BLaER1 (cell line): ENCODE measurements at regions not wholly inside any gene's neighbourhood (a gene's known extent, or its start where the extent isn't known, plus 50 kb on each side); places are given as distances from the start of the nearest gene placed in this dataset.
"Not testable (repeated sequence)": the region's sequence is repeated elsewhere in the genome, so short reads cannot be mapped to it uniquely, and the experiment has no call there.

ENCODE experiments used
- H3K27ac ChIP-seq: shearing (Covaris generic); formaldehyde crosslinking; 2 replicates; pipeline ENCODE4 v1.8.1; 2022
- H3K27me3 ChIP-seq: shearing (Covaris generic); formaldehyde crosslinking; 2 replicates; pipeline ENCODE4 v1.8.1; 2022
- H3K36me3 ChIP-seq: shearing (Covaris generic); formaldehyde crosslinking; 2 replicates; pipeline ENCODE4 v1.8.1; 2022
- H3K4me1 ChIP-seq: shearing (Covaris generic); formaldehyde crosslinking; 2 replicates; pipeline ENCODE4 v1.8.1; 2022
- H3K4me2 ChIP-seq: shearing (Covaris generic); formaldehyde crosslinking; 2 replicates; pipeline ENCODE4 v1.8.1; 2022
- H3K4me3 ChIP-seq: shearing (Covaris generic); formaldehyde crosslinking; 2 replicates; pipeline ENCODE4 v1.8.1; 2022
- H3K9ac ChIP-seq: shearing (Covaris generic); formaldehyde crosslinking; 2 replicates; pipeline ENCODE4 v1.8.1; 2022
- H3K9me3 ChIP-seq: shearing (Covaris generic); formaldehyde crosslinking; 2 replicates; pipeline ENCODE4 v1.8.1; 2022
- H4K20me1 ChIP-seq: shearing (Covaris generic); formaldehyde crosslinking; 2 replicates; pipeline ENCODE4 v1.8.1; 2022
- Cebpa-rat ChIP-seq: shearing (Covaris generic); IDR thresholded peaks from 2 replicates; pipeline ENCODE4 v1.8.1; 2022

- no peaks in the 10 kb centered on the region for H3K27me3 ChIP-seq
- H3K4me3 ChIP-seq: no peak overlapping the region
- no peaks in the 10 kb centered on the region for H3K36me3 ChIP-seq
- H3K4me1 ChIP-seq: no peaks in the 10 kb centered on the region
- no peaks in the 10 kb centered on the region for H3K9me3 ChIP-seq
- no peak overlapping the region for H3K4me2 ChIP-seq
- no peaks in the 10 kb centered on the region for H4K20me1 ChIP-seq
- no peak overlapping the region for H3K27ac ChIP-seq
- no peak for TF ChIP-seq Cebpa-rat
- no peak overlapping the region for H3K9ac ChIP-seq
These were observed 347.9 kb upstream of the ATP10A start for GRCh38 chr15:26210980-26211379.

- H4K20me1 ChIP-seq: no peaks in the 10 kb centered on the region
- H3K27ac ChIP-seq: no peak overlapping the region
- TF ChIP-seq Cebpa-rat: no peak
- H3K4me3 ChIP-seq: no peak overlapping the region
- no peak overlapping the region for H3K9ac ChIP-seq
- H3K36me3 ChIP-seq: no peaks in the 10 kb centered on the region
- H3K9me3 ChIP-seq: no peaks in the 10 kb centered on the region
- H3K4me1 ChIP-seq: no peaks in the 10 kb centered on the region
- no peak overlapping the region for H3K4me2 ChIP-seq
- H3K27me3 ChIP-seq: no peaks in the 10 kb centered on the region
These were observed 338.2 kb upstream of the ATP10A start for GRCh38 chr15:26201177-26201858.

GRCh38 chr15:26200427-26200826 is 337.3 kb upstream of the ATP10A start:
- Histone ChIP-seq H3K9me3 (no peaks in the 10 kb centered on the region), H3K4me1 (no peaks in the 10 kb centered on the region), H3K9ac (no peak overlapping the region), H3K27ac (no peak overlapping the region), H4K20me1 (no peaks in the 10 kb centered on the region), H3K4me2 (no peak overlapping the region), H3K4me3 (no peak overlapping the region), H3K36me3 (no peaks in the 10 kb centered on the region), H3K27me3 (no peaks in the 10 kb centered on the region)
- no peak for TF ChIP-seq Cebpa-rat

GRCh38 chr15:26197719-26198118 is 334.6 kb upstream of the ATP10A start:
- no peak overlapping the region for H3K4me3 ChIP-seq
- no peaks in the 10 kb centered on the region for H3K9me3 ChIP-seq
- no peaks in the 10 kb centered on the region for H3K4me1 ChIP-seq
- H3K9ac ChIP-seq: no peak overlapping the region
- TF ChIP-seq Cebpa-rat: no peak
- no peaks in the 10 kb centered on the region for H3K36me3 ChIP-seq
- no peaks in the 10 kb centered on the region for H4K20me1 ChIP-seq
- H3K27me3 ChIP-seq: no peaks in the 10 kb centered on the region
- H3K4me2 ChIP-seq: no peak overlapping the region
- no peak overlapping the region for H3K27ac ChIP-seq

- H3K27ac ChIP-seq: no peak overlapping the region
These were observed 333.9 kb upstream of the ATP10A start for GRCh38 chr15:26197060-26197459.

GRCh38 chr15:26191193-26191592 is 328.1 kb upstream of the ATP10A start:
- Histone ChIP-seq H3K9me3 (no peaks in the 10 kb centered on the region; the same call in 1 of the 2 replicates), H3K4me2 (no peak overlapping the region), H3K36me3 (no peaks in the 10 kb centered on the region), H3K27ac (no peak overlapping the region), H3K9ac (no peak overlapping the region), H3K4me3 (no peak overlapping the region), H3K4me1 (no peaks in the 10 kb centered on the region), H3K27me3 (no peaks in the 10 kb centered on the region), H4K20me1 (no peaks in the 10 kb centered on the region)
- TF ChIP-seq Cebpa-rat: no peak

More at GRCh38 chr15:26197060-26197459, 333.9 kb upstream of the ATP10A start:
- Histone ChIP-seq H3K4me2 (no peak overlapping the region), H4K20me1 (no peaks in the 10 kb centered on the region), H3K9ac (no peak overlapping the region), H3K9me3 (no peaks in the 10 kb centered on the region), H3K4me1 (no peaks in the 10 kb centered on the region), H3K27me3 (no peaks in the 10 kb centered on the region), H3K36me3 (no peaks in the 10 kb centered on the region), H3K4me3 (no peak overlapping the region)
- no peak for TF ChIP-seq Cebpa-rat

- H3K9me3 ChIP-seq, H3K9ac ChIP-seq, H3K4me3 ChIP-seq: not testable (repeated sequence)
These were observed 323.0 kb upstream of the ATP10A start for GRCh38 chr15:26186138-26186537.

GRCh38 chr15:26182441-26182840 is 319.3 kb upstream of the ATP10A start:
- no peak overlapping the region for H3K4me3 ChIP-seq
- H3K9me3 ChIP-seq: peaks cover 6% of the 10 kb centered on the region; the same call in 1 of the 2 replicates
- peaks cover 7% of the 10 kb centered on the region for H3K4me1 ChIP-seq
- no peak overlapping the region for H3K9ac ChIP-seq
- no peaks in the 10 kb centered on the region for H3K36me3 ChIP-seq
- H3K27me3 ChIP-seq: no peaks in the 10 kb centered on the region
- TF ChIP-seq Cebpa-rat: no peak
- H3K27ac ChIP-seq: no peak overlapping the region
- H4K20me1 ChIP-seq: no peaks in the 10 kb centered on the region
- no peak overlapping the region for H3K4me2 ChIP-seq

More at GRCh38 chr15:26186138-26186537, 323.0 kb upstream of the ATP10A start:
- not testable (repeated sequence) for H3K36me3 ChIP-seq, H3K4me2 ChIP-seq, H3K4me1 ChIP-seq, H3K27ac ChIP-seq, H3K27me3 ChIP-seq, H4K20me1 ChIP-seq

- Histone ChIP-seq H3K4me3 (no peak overlapping the region), H3K4me2 (no peak overlapping the region), H4K20me1 (no peaks in the 10 kb centered on the region)
These were observed 316.8 kb upstream of the ATP10A start for GRCh38 chr15:26179906-26180305.

GRCh38 chr15:26178640-26179220 is 315.6 kb upstream of the ATP10A start:
- H3K4me3 ChIP-seq: no peak overlapping the region
- H4K20me1 ChIP-seq: no peaks in the 10 kb centered on the region
- H3K9me3 ChIP-seq: no peaks in the 10 kb centered on the region
- H3K4me2 ChIP-seq: no peak overlapping the region
- H3K4me1 ChIP-seq: peaks cover 7% of the 10 kb centered on the region
- H3K36me3 ChIP-seq: no peaks in the 10 kb centered on the region
- no peaks in the 10 kb centered on the region for H3K27me3 ChIP-seq
- no peak overlapping the region for H3K9ac ChIP-seq
- no peak overlapping the region for H3K27ac ChIP-seq
- no peak for TF ChIP-seq Cebpa-rat

More at GRCh38 chr15:26179906-26180305, 316.8 kb upstream of the ATP10A start:
- Histone ChIP-seq H3K9ac (no peak overlapping the region), H3K36me3 (no peaks in the 10 kb centered on the region), H3K9me3 (no peaks in the 10 kb centered on the region), H3K27me3 (no peaks in the 10 kb centered on the region), H3K27ac (no peak overlapping the region), H3K4me1 (peaks cover 7% of the 10 kb centered on the region)
- TF ChIP-seq Cebpa-rat: no peak

GRCh38 chr15:26177816-26178215 is 314.7 kb upstream of the ATP10A start:
- Histone ChIP-seq H3K9me3 (no peaks in the 10 kb centered on the region), H3K36me3 (no peaks in the 10 kb centered on the region), H4K20me1 (no peaks in the 10 kb centered on the region), H3K4me3 (no peak overlapping the region), H3K4me1 (peaks cover 7% of the 10 kb centered on the region), H3K27me3 (no peaks in the 10 kb centered on the region), H3K27ac (no peak overlapping the region), H3K9ac (no peak overlapping the region), H3K4me2 (no peak overlapping the region)
- TF ChIP-seq Cebpa-rat: no peak
